ENCODE measurements at regions not wholly inside any gene's neighbourhood (a gene's known extent, or its start where the extent isn't known, plus 50 kb on each side); places are given as distances from the start of the nearest gene placed in this dataset.

DNA sequence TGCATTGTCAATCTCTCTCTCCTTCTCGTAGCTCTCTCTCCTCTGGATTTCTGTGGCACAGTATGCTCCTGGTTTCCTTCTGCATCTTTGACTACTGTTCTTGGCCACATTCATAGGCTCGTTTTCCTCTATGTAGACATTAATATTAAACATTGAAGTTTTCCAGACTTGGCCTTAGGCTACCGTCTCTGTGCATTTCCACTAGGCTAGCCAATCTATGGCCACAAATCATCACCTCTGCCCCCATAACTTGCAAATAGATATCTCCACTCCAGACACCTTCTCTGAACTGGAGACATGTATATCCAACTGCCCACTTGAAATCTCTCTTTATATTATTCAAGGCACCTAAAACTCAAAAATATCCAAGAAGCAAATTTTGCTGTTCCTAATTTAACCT lies 768.5 kb downstream of the TSN start:
- Histone ChIP-seq H2AK5ac (ENCODE audit: low read depth, low read length) (no peak overlapping the region), H3K9ac (replicated peaks in 1 of 4; ENCODE audit: extremely low read depth in 1 of 4, low read depth in 3 of 4, low read length in 3 of 4) (no peak overlapping the region), H3K27me3 (replicated peaks in 1 of 4; ENCODE audit: control insufficient read depth in 3 of 4, extremely low read depth in 1 of 4, insufficient read depth in 3 of 4, low read length in 3 of 4) (no peaks in the 10 kb centered on the region), H2BK15ac (ENCODE audit: low read length) (no peak overlapping the region), H3K14ac (ENCODE audit: insufficient read length) (no peak overlapping the region), H2BK12ac (ENCODE audit: low read depth, low read length) (no peak overlapping the region), H3K4me3 (ENCODE audit: extremely low read depth in 1 of 4, insufficient read depth in 2 of 4, low read depth in 3 of 4, low read length in 4 of 4) (no peak overlapping the region), H3K79me1 (ENCODE audit: low read depth, low read length) (no peaks in the 10 kb centered on the region), H4K8ac (ENCODE audit: extremely low read depth, insufficient read depth, low read length) (no peak overlapping the region), H2BK5ac (ENCODE audit: low read depth, low read length) (no peak overlapping the region), H3K9me3 (ENCODE audit: insufficient read depth in 2 of 2, low read depth in 1 of 2, low read length in 1 of 2) (peaks cover 3 to 7% of the 10 kb centered on the region in 2 experiments; a peak in 1 of 4 replicates), H3K79me2 (ENCODE audit: control insufficient read depth in 1 of 2, insufficient read depth in 2 of 2, low read length in 2 of 2) (no peaks in the 10 kb centered on the region), H3K4ac (replicated peaks; ENCODE audit: insufficient read length, low read depth, low read length) (no peak overlapping the region), H3K23me2 (ENCODE audit: low read depth, low read length) (no peaks in the 10 kb centered on the region; the same call in 1 of the 2 replicates), H4K5ac (ENCODE audit: insufficient read length, low read depth, low read length) (no peak overlapping the region), H3K27ac (ENCODE audit: low read depth, low read length) (no peak overlapping the region), H2BK120ac (replicated peaks; ENCODE audit: low read depth, low read length) (no peak overlapping the region), H3K4me2 (ENCODE audit: insufficient read depth in 1 of 2, low read depth in 2 of 2, low read length in 2 of 2) (no peak overlapping the region), H3K4me1 (replicated peaks in 1 of 4; ENCODE audit: control insufficient read depth in 3 of 4, insufficient read depth in 4 of 4, low read length in 3 of 4) (peaks cover 0 to 6% (median 0%) of the 10 kb centered on the region in 4 experiments; a peak in 1 of 7 replicates), H3K18ac (ENCODE audit: extremely low read depth, low read length) (no peak overlapping the region), H3K36me3 (ENCODE audit: control insufficient read depth in 2 of 4, insufficient read depth in 4 of 4, low read length in 3 of 4) (0 out of 8 replicates have a peak, but pooled peaks cover 0 to 2% (median 0%) of the 10 kb centered on the region in 4 experiments), H2BK20ac (ENCODE audit: low read length) (no peak overlapping the region), H2AFZ (ENCODE audit: low read length) (no peak overlapping the region), H3K56ac (replicated peaks; ENCODE audit: insufficient read length, low read depth, low read length) (no peak overlapping the region), H4K20me1 (replicated peaks in 1 of 2; ENCODE audit: control insufficient read depth in 1 of 2, insufficient read depth in 2 of 2, low read length in 2 of 2) (no peaks in the 10 kb centered on the region), H4K91ac (replicated peaks; ENCODE audit: insufficient read length, low read length) (no peak overlapping the region), H3K23ac (ENCODE audit: insufficient read length) (no peak overlapping the region)
- ChIA-PET CTCF (ENCODE audit: partially characterized antibody) (interaction anchor here (1.3 to 6.0 kb wide), 2 partner anchors 8 to 158 kb away, joined by 3 to 38 read pairs; no protein-coding TSS in a partner anchor), POLR2A (ENCODE audit: partially characterized antibody) (no interaction called here)
- DNase-seq (ENCODE audit: low read depth in 1 of 2, low spot score in 2 of 2): no peak
- FAIRE-seq: no peak
- TF ChIP-seq E2F6 (IDR thresholded peaks at IDR 0.05) (no peak), NRF1 (IDR thresholded peaks at IDR 0.05; ENCODE audit: low read depth, low read length) (no peak), EZH2 (IDR thresholded peaks at IDR 0.05; ENCODE audit: low read depth, low read length, severe bottlenecking) (no peak), CREB1 (IDR thresholded peaks at IDR 0.05) (no peak)
- 86% methylated on average over 3 of the region's 3 CpGs; no CpG with 5 or more reads in 1 of the 2 experiments for WGBS, 2 experiments (ENCODE audit: extremely low coverage in 1 of 2, insufficient coverage in 1 of 2, insufficient read length in 1 of 2, insufficient replicate concordance in 2 of 2, low coverage in 1 of 2, low lambda C conversion rate in 2 of 2, missing lambda C conversion rate in 1 of 2)
